ENCODE measurements at regions not wholly inside any gene's neighbourhood (a gene's known extent, or its start where the extent isn't known, plus 50 kb on each side); places are given as distances from the start of the nearest gene placed in this dataset.

- no peak for DNase-seq (ENCODE audit: low spot score)
- TF ChIP-seq, protein P1, sequence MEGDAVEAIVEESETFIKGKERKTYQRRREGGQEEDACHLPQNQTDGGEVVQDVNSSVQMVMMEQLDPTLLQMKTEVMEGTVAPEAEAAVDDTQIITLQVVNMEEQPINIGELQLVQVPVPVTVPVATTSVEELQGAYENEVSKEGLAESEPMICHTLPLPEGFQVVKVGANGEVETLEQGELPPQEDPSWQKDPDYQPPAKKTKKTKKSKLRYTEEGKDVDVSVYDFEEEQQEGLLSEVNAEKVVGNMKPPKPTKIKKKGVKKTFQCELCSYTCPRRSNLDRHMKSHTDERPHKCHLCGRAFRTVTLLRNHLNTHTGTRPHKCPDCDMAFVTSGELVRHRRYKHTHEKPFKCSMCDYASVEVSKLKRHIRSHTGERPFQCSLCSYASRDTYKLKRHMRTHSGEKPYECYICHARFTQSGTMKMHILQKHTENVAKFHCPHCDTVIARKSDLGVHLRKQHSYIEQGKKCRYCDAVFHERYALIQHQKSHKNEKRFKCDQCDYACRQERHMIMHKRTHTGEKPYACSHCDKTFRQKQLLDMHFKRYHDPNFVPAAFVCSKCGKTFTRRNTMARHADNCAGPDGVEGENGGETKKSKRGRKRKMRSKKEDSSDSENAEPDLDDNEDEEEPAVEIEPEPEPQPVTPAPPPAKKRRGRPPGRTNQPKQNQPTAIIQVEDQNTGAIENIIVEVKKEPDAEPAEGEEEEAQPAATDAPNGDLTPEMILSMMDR (IDR thresholded peaks at IDR 0.05; ENCODE audit: borderline replicate concordance, control extremely low read depth, extremely low read depth, insufficient read depth, missing control alignments) = no peak
- in situ Hi-C loops (cut with MboI; ENCODE audit: low sequenced_read_pairs, unreplicated experiment) = no loop called here
Measured at GRCh38 chr2:216300906-216301305, 71.4 kb downstream of the MARCHF4 start.

GRCh38 chr2:216299588-216299987 lies 72.7 kb downstream of the MARCHF4 start:
- TF ChIP-seq, protein P1 (IDR thresholded peaks at IDR 0.05; ENCODE audit: borderline replicate concordance, control extremely low read depth, extremely low read depth, insufficient read depth, missing control alignments) = no peak
- no peak for DNase-seq (ENCODE audit: low spot score)
- in situ Hi-C loops (cut with MboI; ENCODE audit: low sequenced_read_pairs, unreplicated experiment) = no loop called here

DNA sequence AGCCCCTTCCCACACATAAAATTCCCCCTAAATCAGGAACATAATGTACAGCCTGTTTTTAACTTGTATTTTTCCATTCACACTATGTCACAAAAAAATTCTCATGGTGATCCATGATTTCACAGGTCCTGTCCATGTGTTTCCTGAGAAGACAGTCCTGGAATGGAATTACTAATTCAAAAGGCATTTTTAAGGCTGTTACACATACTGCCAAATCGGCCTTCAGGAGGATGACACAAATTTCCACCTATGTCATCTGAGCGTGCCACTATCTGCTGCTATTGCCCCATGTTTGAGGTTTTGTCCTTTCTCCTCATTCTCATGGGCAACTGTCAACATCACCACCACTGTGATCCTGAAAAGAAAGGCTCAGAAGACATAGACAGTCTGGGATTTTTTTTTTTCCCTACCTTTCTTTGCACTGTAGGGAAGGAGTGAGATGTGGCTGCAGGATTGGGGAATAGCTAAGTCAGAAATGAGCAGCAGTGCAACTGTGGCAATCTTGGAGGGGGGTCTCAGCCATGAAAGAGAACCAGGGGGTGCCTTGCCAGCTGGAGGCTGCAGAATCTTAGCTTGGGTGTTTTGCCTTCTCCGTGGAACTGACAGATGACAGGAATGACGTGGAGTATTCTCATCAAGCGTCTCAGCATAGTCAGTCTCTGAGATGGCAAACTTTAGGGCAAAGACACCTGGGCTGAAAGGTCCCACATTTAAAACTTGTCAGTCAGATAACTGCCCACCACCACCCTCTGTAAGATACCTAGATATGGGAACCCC lies 73.4 kb downstream of the MARCHF4 start:
- in situ Hi-C loops (cut with MboI; ENCODE audit: low sequenced_read_pairs, unreplicated experiment) = no loop called here
- TF ChIP-seq, protein P1 (IDR thresholded peaks at IDR 0.05; ENCODE audit: borderline replicate concordance, control extremely low read depth, extremely low read depth, insufficient read depth, missing control alignments) = no peak
- no peak for DNase-seq (ENCODE audit: low spot score)

- TF ChIP-seq, protein P1 (IDR thresholded peaks at IDR 0.05; ENCODE audit: borderline replicate concordance, control extremely low read depth, extremely low read depth, insufficient read depth, missing control alignments) = no peak
- in situ Hi-C loops (cut with MboI; ENCODE audit: low sequenced_read_pairs, unreplicated experiment) = no loop called here
- no peak for DNase-seq (ENCODE audit: low spot score)
Measured at GRCh38 chr2:216296856-216297255, 75.4 kb downstream of the MARCHF4 start.

DNA sequence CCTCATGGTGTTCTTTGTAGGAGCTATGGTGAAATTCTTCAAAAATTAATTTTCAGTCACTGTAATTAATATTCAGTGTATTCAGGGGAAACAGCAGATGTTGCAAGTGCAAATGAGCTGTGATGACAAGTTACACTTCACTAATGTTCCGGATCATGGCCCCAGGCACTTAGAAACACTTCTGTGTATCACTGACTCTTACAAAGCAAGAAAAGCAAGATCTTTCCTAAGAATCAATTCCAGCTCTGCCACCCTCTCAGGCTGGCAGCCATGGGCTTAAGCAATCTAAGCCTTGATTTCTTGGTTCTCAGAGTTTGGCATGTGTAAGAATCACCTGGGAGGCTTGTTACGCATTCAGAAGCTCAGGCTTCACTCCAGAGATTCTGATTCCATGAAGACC lies 78.0 kb downstream of the MARCHF4 start:
- no peak for DNase-seq (ENCODE audit: low spot score)
- TF ChIP-seq, protein P1 (IDR thresholded peaks at IDR 0.05; ENCODE audit: borderline replicate concordance, control extremely low read depth, extremely low read depth, insufficient read depth, missing control alignments) = no peak
- in situ Hi-C loops (cut with MboI; ENCODE audit: low sequenced_read_pairs, unreplicated experiment) = no loop called here

DNA sequence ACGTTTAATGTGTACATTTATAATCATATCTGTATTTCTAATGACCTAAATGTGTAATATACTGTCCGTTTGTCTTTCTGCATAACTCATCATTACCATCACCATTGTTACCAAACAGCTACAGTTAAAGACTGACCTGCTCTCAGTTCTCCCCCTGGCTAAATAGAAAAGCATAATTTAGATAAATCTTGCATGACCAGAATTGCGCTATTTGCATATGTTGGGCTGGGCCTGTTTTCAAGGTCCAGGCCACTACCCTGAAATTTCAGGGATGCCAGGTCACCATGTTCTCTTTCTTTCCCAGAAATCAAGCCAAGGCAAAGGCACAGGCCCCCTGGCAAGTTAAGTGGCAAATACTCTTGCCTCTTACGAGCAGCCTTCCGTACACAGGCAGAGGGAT lies 78.4 kb downstream of the MARCHF4 start:
- in situ Hi-C loops (cut with MboI; ENCODE audit: low sequenced_read_pairs, unreplicated experiment) = no loop called here
- TF ChIP-seq, protein P1 (IDR thresholded peaks at IDR 0.05; ENCODE audit: borderline replicate concordance, control extremely low read depth, extremely low read depth, insufficient read depth, missing control alignments) = no peak
- DNase-seq (ENCODE audit: low spot score) = no peak
